Stomach (tissue), 4 donors: ENCODE measurements at regions not wholly inside any gene's neighbourhood (a gene's known extent, or its start where the extent isn't known, plus 50 kb on each side); places are given as distances from the start of the nearest gene placed in this dataset.

ENCODE experiments used
- CTCF ChIP-seq, 7 experiments: fragments of 450-650 bp in 4 of 7; fragments of 200-600 bp in 3 of 7; sonication (generic) in 3 of 7; IDR thresholded peaks; one replicate each; pipeline ENCODE4 v1.5.1; 2016 to 2019; ENCODE audit warnings: antibody characterized with exemption in 7 of 7, control low read depth in 2 of 7, mild to moderate bottlenecking in 1 of 7
- POLR2AphosphoS5 ChIP-seq, 3 donors: sonication (generic); formaldehyde crosslinking; IDR thresholded peaks; one replicate each; pipeline ENCODE4 v1.6.1; 2016; ENCODE audit warnings: antibody characterized with exemption in 3 of 3

GRCh38 chr2:4291430-4291829 lies 588.1 kb downstream of the DCDC2C start:
- TF ChIP-seq POLR2AphosphoS5 (IDR thresholded peaks at IDR 0.05): no peak
- TF ChIP-seq CTCF (IDR thresholded peaks at IDR 0.05): no peak
